GM21367 (cell line): ENCODE measurements at regions not wholly inside any gene's neighbourhood (a gene's known extent, or its start where the extent isn't known, plus 50 kb on each side); places are given as distances from the start of the nearest gene placed in this dataset.
"Not testable (repeated sequence)": the region's sequence is repeated elsewhere in the genome, so short reads cannot be mapped to it uniquely, and the experiment has no call there.

Experiments used
- ATAC-seq: cut with Tn5 transposase; IDR thresholded peaks from one replicate; pipeline ENCODE4 v1.9.1; 2021; ENCODE audit not compliant: unreplicated experiment

GRCh38 chr1:146883190-146883589 is 54.9 kb upstream of the NBPF12 start:
- ATAC-seq, result not testable (repeated sequence)

GRCh38 chr1:146881096-146881495 is 57.0 kb upstream of the NBPF12 start:
- not testable (repeated sequence) for ATAC-seq

- not testable (repeated sequence) for ATAC-seq
Measured at GRCh38 chr1:146863799-146864319, 74.3 kb upstream of the NBPF12 start.

DNA sequence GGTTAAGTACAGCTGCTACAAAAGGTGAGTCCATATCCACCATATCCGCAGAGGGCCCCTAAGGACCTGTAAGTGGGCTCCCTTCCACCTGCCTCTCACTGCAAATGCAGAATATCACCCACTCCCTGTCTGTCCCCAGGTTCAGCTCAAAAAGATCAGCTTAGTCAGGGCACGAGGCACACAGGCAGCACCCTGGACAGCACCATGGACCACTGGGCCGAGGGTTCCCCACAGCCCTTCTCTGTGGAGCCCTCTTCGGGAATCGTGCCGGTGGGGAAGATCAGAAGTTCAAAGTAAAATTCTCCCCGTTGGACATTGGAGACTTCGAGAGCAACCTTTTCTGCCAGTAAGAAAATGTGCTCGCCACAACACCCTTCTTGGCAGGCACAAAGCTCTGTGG is 85.0 kb upstream of the NBPF12 start:
- not testable (repeated sequence) for ATAC-seq

GRCh38 chr1:146850352-146850889 is 87.7 kb upstream of the NBPF12 start:
- not testable (repeated sequence) for ATAC-seq

- not testable (repeated sequence) for ATAC-seq
Measured at GRCh38 chr1:146838725-146839124, 99.4 kb upstream of the NBPF12 start.

DNA sequence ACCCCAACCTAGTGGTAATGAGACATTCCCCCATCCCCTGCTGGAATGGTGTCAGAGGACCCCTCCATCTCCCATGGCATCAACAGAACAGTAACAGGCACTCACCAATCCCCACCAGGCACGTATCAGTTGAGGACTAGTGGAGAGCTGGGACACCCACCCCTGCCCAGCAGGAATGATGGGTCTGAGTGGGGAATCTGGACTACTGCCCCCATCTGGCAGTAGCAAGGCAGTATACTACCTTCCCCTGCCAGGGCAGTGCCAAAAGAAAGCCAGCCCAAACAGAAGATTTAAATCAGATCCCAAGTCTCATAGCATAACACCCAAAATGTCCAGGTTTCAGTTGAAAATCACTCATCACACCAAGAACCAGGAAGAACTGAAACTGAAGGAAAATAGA is 111.2 kb upstream of the NBPF12 start:
- not testable (repeated sequence) for ATAC-seq

DNA sequence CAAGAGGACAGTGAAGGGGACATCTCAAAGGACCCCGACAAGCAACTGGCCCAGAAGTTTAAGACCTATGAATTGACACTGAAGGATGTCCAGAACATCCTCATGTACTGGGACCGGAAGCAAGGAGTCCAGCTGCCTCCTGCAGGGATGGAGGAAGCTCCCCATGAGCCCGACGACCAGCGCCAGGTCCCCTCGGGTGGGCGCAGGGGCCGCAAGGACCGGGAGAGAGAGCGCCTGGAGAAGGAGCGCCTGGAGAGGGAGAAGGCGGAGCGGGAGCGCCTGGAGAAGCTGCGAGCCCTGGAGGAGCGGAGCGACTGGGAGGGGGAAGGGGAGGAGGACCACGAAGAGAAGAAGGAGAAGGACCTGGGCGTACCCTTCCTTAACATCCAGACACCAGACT is 143.9 kb upstream of the NBPF12 start:
- ATAC-seq, result not testable (repeated sequence)

- not testable (repeated sequence) for ATAC-seq
Measured at GRCh38 chr1:146792725-146793124, 145.4 kb upstream of the NBPF12 start.

DNA sequence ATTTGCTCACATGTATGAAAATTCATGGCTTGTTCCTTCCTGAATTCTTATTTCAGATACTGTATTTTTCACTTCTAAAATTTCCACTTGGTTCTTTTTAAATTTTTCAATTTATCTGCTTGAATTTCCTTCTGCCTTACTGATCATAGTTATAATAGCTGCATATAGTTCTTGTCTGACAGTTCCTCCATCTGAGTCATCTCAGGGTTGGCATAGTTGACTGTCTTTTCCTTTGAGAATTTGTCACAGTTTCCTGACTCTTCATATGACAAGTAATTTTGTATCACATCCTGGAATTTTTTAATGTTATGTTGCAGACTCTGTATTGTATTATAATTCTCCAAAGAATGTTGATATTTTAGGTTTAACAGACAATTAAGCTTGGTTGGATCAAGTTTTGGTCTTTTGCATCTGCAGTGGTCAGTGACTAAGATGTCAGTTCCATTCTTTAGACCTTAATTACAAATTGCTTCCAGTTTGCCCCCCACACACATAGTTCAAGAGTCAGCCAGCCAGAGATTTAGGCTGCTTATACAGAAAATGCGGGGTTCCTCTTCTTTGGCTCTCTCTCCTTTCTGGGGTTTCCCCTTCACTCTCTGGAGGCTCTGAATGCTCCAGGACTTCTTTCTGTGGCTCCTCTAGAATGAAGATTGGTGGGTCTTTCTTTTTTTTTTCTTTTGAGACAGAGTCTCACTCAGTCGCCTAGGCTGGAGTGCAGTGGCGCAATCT is 153.7 kb upstream of the NBPF12 start:
- ATAC-seq, result not testable (repeated sequence)

GRCh38 chr1:146781235-146781634 is 156.9 kb upstream of the NBPF12 start:
- ATAC-seq, result not testable (repeated sequence)

GRCh38 chr1:146777826-146778602 is 160.1 kb upstream of the NBPF12 start:
- ATAC-seq, result not testable (repeated sequence)

GRCh38 chr1:146774988-146775387 is 163.1 kb upstream of the NBPF12 start:
- not testable (repeated sequence) for ATAC-seq

DNA sequence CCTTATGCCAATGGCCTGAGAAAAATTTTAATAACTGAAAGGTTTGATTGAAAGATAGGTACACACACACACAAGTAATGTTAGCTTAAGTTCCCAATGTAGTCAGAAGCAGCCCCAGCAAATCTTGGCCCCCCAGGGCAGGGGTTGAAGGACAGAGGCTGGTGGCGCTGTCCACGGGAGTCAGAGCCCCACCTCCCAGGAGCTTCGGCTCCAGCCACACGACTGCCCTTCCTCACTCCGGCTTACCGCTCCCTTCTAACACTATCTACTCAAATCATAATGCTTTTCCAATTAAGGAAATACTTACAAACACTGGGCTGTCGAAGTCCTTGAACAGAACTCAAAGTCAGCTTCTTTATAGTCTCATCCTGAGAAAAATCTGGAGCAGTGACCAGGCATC is 163.9 kb upstream of the NBPF12 start:
- ATAC-seq, result not testable (repeated sequence)

- not testable (repeated sequence) for ATAC-seq
Measured at GRCh38 chr1:146771409-146771808, 166.7 kb upstream of the NBPF12 start.

DNA sequence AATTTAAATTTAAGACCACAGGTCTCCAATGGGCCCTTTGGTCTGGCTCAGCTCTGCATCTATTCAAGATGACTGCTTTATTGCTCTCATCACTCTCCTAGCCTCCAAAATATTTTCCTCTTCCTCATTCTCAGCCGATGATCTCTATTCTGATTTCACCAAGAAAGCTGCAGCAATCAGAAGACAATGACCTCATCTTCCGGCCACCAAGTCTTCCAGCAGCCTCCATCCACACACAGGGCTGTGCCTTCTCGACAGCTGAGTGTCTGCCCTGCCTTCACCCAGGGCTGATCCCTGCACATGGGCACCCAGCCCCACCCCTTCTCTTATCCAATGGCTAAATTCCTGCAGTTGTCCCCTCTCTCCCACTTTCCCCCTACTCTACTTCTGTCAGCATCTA is 167.1 kb upstream of the NBPF12 start:
- ATAC-seq, result not testable (repeated sequence)

DNA sequence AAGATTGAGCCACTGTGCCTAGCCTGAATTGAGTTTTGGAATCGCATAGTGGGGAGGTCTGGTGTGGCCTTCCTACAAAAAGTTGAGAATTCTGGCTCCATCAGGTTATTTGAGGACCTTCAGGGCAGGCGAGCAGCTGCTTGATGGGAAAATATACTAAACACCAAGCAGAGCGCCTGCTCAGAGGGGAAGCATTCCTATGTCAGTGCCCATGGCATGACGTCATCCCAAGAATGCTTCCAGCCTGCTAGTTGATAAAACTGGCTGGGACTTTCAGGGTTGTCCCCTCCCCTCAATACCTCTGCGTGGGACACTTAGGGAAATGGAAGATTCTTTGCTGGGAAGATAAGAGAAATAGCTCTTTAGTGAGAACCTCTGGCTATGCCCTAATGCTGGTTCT is 174.9 kb upstream of the NBPF12 start:
- not testable (repeated sequence) for ATAC-seq

DNA sequence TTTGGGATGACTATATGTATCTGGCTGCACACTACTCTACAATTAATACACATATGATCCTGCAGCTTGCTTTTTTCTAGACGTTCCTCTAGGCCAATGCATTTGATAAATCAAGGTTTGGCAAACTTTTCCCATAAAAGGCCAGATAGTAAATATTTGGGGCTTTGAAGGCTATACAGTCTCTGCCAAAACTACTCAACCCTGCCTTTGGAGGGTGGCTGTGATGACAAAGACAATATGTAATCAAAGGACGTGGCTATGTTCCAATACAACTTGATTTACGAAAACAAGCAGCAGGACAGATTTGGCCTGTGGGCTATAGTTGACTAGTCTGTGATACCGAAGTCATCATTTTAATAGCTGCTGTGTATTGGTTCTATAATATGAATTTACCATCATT is 181.3 kb upstream of the NBPF12 start:
- not testable (repeated sequence) for ATAC-seq

GRCh38 chr1:146748686-146749085 is 189.4 kb upstream of the NBPF12 start:
- ATAC-seq, result not testable (repeated sequence)

DNA sequence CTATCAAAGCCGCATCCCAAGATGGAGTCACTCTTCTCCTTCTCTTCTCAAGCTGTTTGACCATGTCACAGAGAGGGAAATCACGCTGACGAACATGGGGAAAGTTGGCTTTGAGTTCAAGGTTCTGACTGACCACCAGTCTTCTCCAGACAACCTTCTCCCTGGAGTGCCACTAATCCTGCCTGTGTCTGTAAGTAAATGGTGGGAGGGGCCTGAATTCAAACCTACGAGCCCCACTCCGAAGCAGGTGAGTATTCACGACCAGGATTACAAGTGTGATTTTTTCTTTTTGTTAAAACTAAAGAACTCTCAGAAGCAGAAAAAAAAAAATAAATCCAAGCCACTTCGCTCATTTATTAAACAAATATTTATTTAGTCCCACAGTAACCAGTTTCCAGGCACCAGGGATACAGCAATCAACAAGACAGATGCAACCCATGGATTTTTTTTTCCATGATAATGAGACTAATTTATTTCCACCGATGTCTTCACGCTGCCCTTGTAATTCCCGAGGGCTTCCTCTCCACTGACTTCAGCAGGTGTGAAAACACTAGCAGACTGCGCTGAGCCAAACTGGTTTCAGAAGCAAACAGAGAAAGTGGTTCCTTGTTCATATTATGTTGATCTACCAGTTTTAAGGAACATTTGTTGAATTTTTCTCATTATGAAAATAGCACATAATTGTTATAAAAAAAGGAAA is 206.0 kb upstream of the NBPF12 start:
- ATAC-seq, result not testable (repeated sequence)
